Erythroblast (primary cell): ENCODE measurements at regions not wholly inside any gene's neighbourhood (a gene's known extent, or its start where the extent isn't known, plus 50 kb on each side); places are given as distances from the start of the nearest gene placed in this dataset.

Source experiments
- GATA1 ChIP-seq: IDR thresholded peaks from 2 replicates; pipeline ENCODE4 v1.6.1; 2011; ENCODE audit warnings: low read depth, mild to moderate bottlenecking, control low read depth, low read length, moderate library complexity
- POLR2A ChIP-seq: IDR thresholded peaks from 2 replicates; pipeline ENCODE4 v1.6.1; 2011; ENCODE audit warnings: mild to moderate bottlenecking, low read length

DNA sequence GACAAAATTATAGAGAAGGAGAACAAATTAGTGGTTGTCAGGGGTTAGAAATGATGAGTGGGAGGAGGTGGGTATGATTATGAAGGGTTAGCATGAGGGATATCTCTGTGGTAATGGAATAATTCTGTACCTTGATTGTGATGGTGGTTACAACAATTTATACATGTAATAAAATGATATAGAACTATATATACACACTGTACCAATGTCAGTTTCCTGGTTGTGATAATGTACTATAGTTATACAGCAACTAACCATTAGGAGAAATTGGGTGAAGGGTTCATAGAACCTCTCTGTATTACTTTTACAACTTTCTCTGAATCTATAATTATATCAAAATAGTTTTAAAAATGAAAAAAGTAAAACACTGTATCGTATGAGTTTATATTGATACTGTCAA is 148.1 kb downstream of the ZNF621 start:
- TF ChIP-seq POLR2A: no peak
- no peak for TF ChIP-seq GATA1
